AG04450 (cell line): ENCODE measurements at regions not wholly inside any gene's neighbourhood (a gene's known extent, or its start where the extent isn't known, plus 50 kb on each side); places are given as distances from the start of the nearest gene placed in this dataset.

Experiments
- CTCF ChIA-PET: fragments of 300-600, 350-600 bp; formaldehyde crosslinking; extraction: SDS; loops from one replicate; lab custom pipeline; 2022; ENCODE audit warnings: antibody characterized with exemption, inconsistent platforms; lab: Charles Lee
- POLR2A ChIA-PET: fragments of 350-600 bp; formaldehyde crosslinking; extraction: SDS; loops from one replicate; lab custom pipeline; 2021; ENCODE audit warnings: antibody characterized with exemption, inconsistent platforms; lab: Yijun Ruan, JAX
- DNase-seq: peaks from one replicate; pipeline ENCODE4 v3.0.0-alpha.2; 2011; ENCODE audit warnings: low read depth, low spot score
- H3K27ac ChIP-seq: one replicate; pipeline ENCODE4 v1.5.1; 2012; ENCODE audit warnings: low read depth, low read length, control low read depth
- H3K27me3 ChIP-seq: one replicate; pipeline ENCODE4 v1.6.0; 2012; ENCODE audit warnings: low read length; ENCODE audit not compliant: control insufficient read depth, insufficient read depth
- H3K4me3 ChIP-seq: 2 replicates; pipeline ENCODE4 v1.5.1; 2011; ENCODE audit warnings: mild to moderate bottlenecking, low read depth, low read length, control low read depth
- H3K9me3 ChIP-seq: 2 replicates; pipeline ENCODE4 v1.5.1; 2012; ENCODE audit warnings: low read length; ENCODE audit not compliant: control insufficient read depth, insufficient read depth
- CTCF ChIP-seq: IDR thresholded peaks from 2 replicates; pipeline ENCODE4 v1.5.1; 2011; ENCODE audit warnings: low read depth, low read length, control low read depth, inconsistent platforms

GRCh38 chr11:71148716-71149115 lies 103.7 kb downstream of the SHANK2 start:
- Histone ChIP-seq H3K27ac (no peak overlapping the region), H3K9me3 (peaks cover 69% of the 10 kb centered on the region), H3K4me3 (no peak overlapping the region), H3K27me3 (no peaks in the 10 kb centered on the region)
- no peak for DNase-seq
- ChIA-PET CTCF (no interaction called here), POLR2A (no interaction called here)
- no peak for TF ChIP-seq CTCF

- ChIA-PET POLR2A (no interaction called here), CTCF (no interaction called here)
Observed at GRCh38 chr11:71147331-71147730, 105.0 kb downstream of the SHANK2 start.

GRCh38 chr11:71146846-71147245 lies 105.5 kb downstream of the SHANK2 start:
- no peak for DNase-seq
- Histone ChIP-seq H3K4me3 (no peak overlapping the region), H3K9me3 (peaks cover 71% of the 10 kb centered on the region), H3K27ac (no peak overlapping the region), H3K27me3 (no peaks in the 10 kb centered on the region)
- CTCF ChIA-PET: no interaction called here
- TF ChIP-seq CTCF: no peak
- POLR2A ChIA-PET: no interaction called here

More at GRCh38 chr11:71147331-71147730, 105.0 kb downstream of the SHANK2 start:
- no peak for TF ChIP-seq CTCF
- no peak for DNase-seq
- Histone ChIP-seq H3K27ac (no peak overlapping the region), H3K9me3 (peaks cover 72% of the 10 kb centered on the region), H3K4me3 (no peak overlapping the region), H3K27me3 (no peaks in the 10 kb centered on the region)

GRCh38 chr11:71145988-71146824 lies 106.2 kb downstream of the SHANK2 start:
- no peak for DNase-seq
- ChIA-PET POLR2A (no interaction called here), CTCF (no interaction called here)
- no peak for TF ChIP-seq CTCF
- H3K4me3 ChIP-seq: no peak overlapping the region
- peaks cover 69% of the 10 kb centered on the region for H3K9me3 ChIP-seq
- no peaks in the 10 kb centered on the region for H3K27me3 ChIP-seq
- no peak overlapping the region for H3K27ac ChIP-seq

- ChIA-PET POLR2A (no interaction called here), CTCF (no interaction called here)
- Histone ChIP-seq H3K27ac (no peak overlapping the region), H3K4me3 (no peak overlapping the region), H3K27me3 (no peaks in the 10 kb centered on the region), H3K9me3 (peaks cover 68% of the 10 kb centered on the region)
- TF ChIP-seq CTCF: no peak
- DNase-seq: no peak
Observed at GRCh38 chr11:71145368-71145767, 107.0 kb downstream of the SHANK2 start.
